CD14-positive monocyte (primary cell): ENCODE measurements at regions not wholly inside any gene's neighbourhood (a gene's known extent, or its start where the extent isn't known, plus 50 kb on each side); places are given as distances from the start of the nearest gene placed in this dataset.

ENCODE experiments used
- DNase-seq, 3 donors: peaks; one replicate each; pipeline ENCODE4 v3.0.0-alpha.2; 2011 to 2022
- H2AFZ ChIP-seq: 2 replicates; pipeline ENCODE4 v1.6.0; 2012; ENCODE audit warnings: mild to moderate bottlenecking, low read depth, low read length, inconsistent platforms; ENCODE audit not compliant: insufficient read depth, poor library complexity, severe bottlenecking
- H3K27ac ChIP-seq, 2 donors: 1 replicate in 1 of 2; 2 replicates in 1 of 2; pipeline ENCODE4 v1.5.1; 2012 to 2013; ENCODE audit warnings: low read length in 2 of 2, control low read depth in 1 of 2, inconsistent platforms in 1 of 2, low read depth in 1 of 2, mild to moderate bottlenecking in 1 of 2
- H3K27me3 ChIP-seq, 2 donors: one replicate each; pipeline versions ENCODE4 v1.6.0 to v1.6.1; 2011 to 2013; ENCODE audit warnings: low read length in 2 of 2; ENCODE audit not compliant: control insufficient read depth in 2 of 2, insufficient read depth in 2 of 2
- H3K36me3 ChIP-seq, 2 donors: replicated peaks in 1 of 2; 1 replicate in 1 of 2; 2 replicates in 1 of 2; pipeline versions ENCODE4 v1.5.1 to v1.6.1; 2012 to 2013; ENCODE audit warnings: low read length in 2 of 2, control low read depth in 1 of 2, inconsistent platforms in 1 of 2, mild to moderate bottlenecking in 1 of 2; ENCODE audit not compliant: insufficient read depth in 2 of 2, control insufficient read depth in 1 of 2
- H3K4me1 ChIP-seq, 2 donors: 1 replicate in 1 of 2; 2 replicates in 1 of 2; pipeline versions ENCODE4 v1.5.1 to v1.6.1; 2012 to 2013; ENCODE audit warnings: low read length in 2 of 2, control low read depth in 1 of 2, inconsistent platforms in 1 of 2, mild to moderate bottlenecking in 1 of 2, moderate library complexity in 1 of 2; ENCODE audit not compliant: insufficient read depth in 2 of 2, control insufficient read depth in 1 of 2
- H3K4me2 ChIP-seq: replicated peaks from 2 replicates; pipeline ENCODE3; 2012; ENCODE audit warnings: low read length, moderate library complexity, mild to moderate bottlenecking; ENCODE audit not compliant: poor library complexity, severe bottlenecking; ENCODE audit errors: extremely low read depth
- H3K4me3 ChIP-seq, 3 experiments: fragments of 200-600 bp in 1 of 3; sonication (generic) in 1 of 3; replicated peaks in 1 of 3; 1 replicate in 2 of 3; 2 replicates in 1 of 3; pipeline ENCODE4 v1.5.1; 2011 to 2013; ENCODE audit warnings: low read length in 3 of 3, mild to moderate bottlenecking in 3 of 3, control low read depth in 2 of 3, low read depth in 2 of 3, inconsistent platforms in 1 of 3, moderate library complexity in 1 of 3
- H3K79me2 ChIP-seq: 2 replicates; pipeline ENCODE4 v1.6.0; 2012; ENCODE audit warnings: mild to moderate bottlenecking, control low read depth, inconsistent platforms, low read length, moderate library complexity; ENCODE audit not compliant: insufficient read depth
- H3K9ac ChIP-seq: 2 replicates; pipeline ENCODE4 v1.6.0; 2017; ENCODE audit warnings: low read length, mild to moderate bottlenecking; ENCODE audit not compliant: insufficient read depth, poor library complexity, severe bottlenecking
- H3K9me3 ChIP-seq, 2 donors: replicated peaks in 1 of 2; 1 replicate in 1 of 2; 2 replicates in 1 of 2; pipeline versions ENCODE4 v1.5.1 to v1.6.1; 2012 to 2013; ENCODE audit warnings: low read length in 2 of 2, control low read depth in 1 of 2; ENCODE audit not compliant: control insufficient read depth in 1 of 2, insufficient read depth in 1 of 2
- H4K20me1 ChIP-seq: 2 replicates; pipeline ENCODE4 v1.6.0; 2012; ENCODE audit warnings: mild to moderate bottlenecking, low read length, control low read depth, moderate library complexity; ENCODE audit not compliant: insufficient read depth
- H3K27ac Mint-ChIP-seq, 7 donors: one replicate each; pipeline ENCODE4 v1.8.0; 2020; ENCODE audit warnings: mild to moderate bottlenecking in 7 of 7, mixed read lengths in 7 of 7, moderate library complexity in 6 of 7, inconsistent platforms in 2 of 7
- H3K27me3 Mint-ChIP-seq, 3 donors: one replicate each; pipeline ENCODE4 v1.8.0; 2021 to 2022; ENCODE audit warnings: low read depth in 3 of 3, mild to moderate bottlenecking in 3 of 3, mixed read lengths in 3 of 3, moderate library complexity in 3 of 3, inconsistent platforms in 1 of 3
- H3K36me3 Mint-ChIP-seq, 2 donors: one replicate each; pipeline ENCODE4 v1.8.0; 2020; ENCODE audit warnings: mixed read lengths in 2 of 2, inconsistent platforms in 1 of 2, mild to moderate bottlenecking in 1 of 2
- H3K4me1 Mint-ChIP-seq: one replicate; pipeline ENCODE4 v1.8.0; 2020; ENCODE audit warnings: mild to moderate bottlenecking, mixed read lengths
- H3K4me3 Mint-ChIP-seq, 2 donors: one replicate each; pipeline ENCODE4 v1.8.0; 2020; ENCODE audit warnings: mild to moderate bottlenecking in 2 of 2, mixed read lengths in 2 of 2, moderate library complexity in 1 of 2
- H3K9me3 Mint-ChIP-seq, 7 donors: one replicate each; pipeline ENCODE4 v1.8.0; 2020 to 2022; ENCODE audit warnings: mixed read lengths in 7 of 7, mild to moderate bottlenecking in 6 of 7, moderate library complexity in 6 of 7, inconsistent platforms in 2 of 7
- WGBS: methylation state at CpG from one replicate; pipeline ENCODE4 v1.1.5; 2013; ENCODE audit warnings: missing lambda C conversion rate; ENCODE audit not compliant: insufficient coverage; 5-methylcytosine and 5-hydroxymethylcytosine counted together
- intact Hi-C, 2 donors: fragments of 100-400 bp; cut with micrococcal nuclease; formaldehyde crosslinking; loops; one replicate each; pipeline versions ENCODE4 v1.15.0 to v1.15.1; 2023
- TF ChIP-seq, protein P1 (sequence below): fragments of 200-600 bp; IDR thresholded peaks from one replicate; pipeline ENCODE4 v1.8.0; 2022; ENCODE audit warnings: antibody characterized with exemption, mild to moderate bottlenecking

DNA sequence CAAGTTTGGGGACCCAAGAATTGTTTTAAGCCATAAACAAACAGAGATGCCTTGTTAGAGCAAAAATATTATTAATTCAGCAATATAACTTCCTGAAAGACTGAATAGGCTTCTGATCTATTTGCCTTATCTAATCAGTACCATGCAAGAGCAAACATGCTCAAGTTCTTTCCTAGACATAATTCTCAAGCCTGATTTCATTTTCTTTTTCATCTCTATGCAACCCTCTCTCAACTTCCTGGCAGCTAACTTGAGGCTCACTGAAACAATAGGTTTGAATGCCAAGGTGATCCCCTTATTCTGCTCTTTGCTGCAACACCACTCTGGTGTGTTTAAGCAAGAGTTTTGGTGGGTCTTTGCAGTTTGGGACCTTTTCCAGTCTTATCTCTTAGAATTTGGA, 230.9 kb upstream of the CD96 start:
- Histone ChIP-seq H3K4me2 (no peak overlapping the region), H3K27me3 (no peaks in the 10 kb centered on the region), H3K9me3 (no peaks in the 10 kb centered on the region), H3K4me3 (no peak overlapping the region), H3K36me3 (no peaks in the 10 kb centered on the region), H3K4me1 (no peaks in the 10 kb centered on the region), H3K9ac (no peak overlapping the region), H3K27ac (no peak overlapping the region), H4K20me1 (no peaks in the 10 kb centered on the region), H2AFZ (no peak overlapping the region), H3K79me2 (no peaks in the 10 kb centered on the region)
- Mint-ChIP-seq H3K36me3 (no peaks in the 10 kb centered on the region), H3K9me3 (no peaks in the 10 kb centered on the region), H3K27ac (peak overlapping the region in 1 of 7 donors; percentile 16), H3K27me3 (peaks cover 0 to 1% (median 0%) of the 10 kb centered on the region in 3 donors), H3K4me1 (peaks cover 11% of the 10 kb centered on the region), H3K4me3 (no peak overlapping the region)
- TF ChIP-seq, protein P1, sequence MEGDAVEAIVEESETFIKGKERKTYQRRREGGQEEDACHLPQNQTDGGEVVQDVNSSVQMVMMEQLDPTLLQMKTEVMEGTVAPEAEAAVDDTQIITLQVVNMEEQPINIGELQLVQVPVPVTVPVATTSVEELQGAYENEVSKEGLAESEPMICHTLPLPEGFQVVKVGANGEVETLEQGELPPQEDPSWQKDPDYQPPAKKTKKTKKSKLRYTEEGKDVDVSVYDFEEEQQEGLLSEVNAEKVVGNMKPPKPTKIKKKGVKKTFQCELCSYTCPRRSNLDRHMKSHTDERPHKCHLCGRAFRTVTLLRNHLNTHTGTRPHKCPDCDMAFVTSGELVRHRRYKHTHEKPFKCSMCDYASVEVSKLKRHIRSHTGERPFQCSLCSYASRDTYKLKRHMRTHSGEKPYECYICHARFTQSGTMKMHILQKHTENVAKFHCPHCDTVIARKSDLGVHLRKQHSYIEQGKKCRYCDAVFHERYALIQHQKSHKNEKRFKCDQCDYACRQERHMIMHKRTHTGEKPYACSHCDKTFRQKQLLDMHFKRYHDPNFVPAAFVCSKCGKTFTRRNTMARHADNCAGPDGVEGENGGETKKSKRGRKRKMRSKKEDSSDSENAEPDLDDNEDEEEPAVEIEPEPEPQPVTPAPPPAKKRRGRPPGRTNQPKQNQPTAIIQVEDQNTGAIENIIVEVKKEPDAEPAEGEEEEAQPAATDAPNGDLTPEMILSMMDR = no peak
- no peak for DNase-seq
- intact Hi-C loops = no loop called here

DNA sequence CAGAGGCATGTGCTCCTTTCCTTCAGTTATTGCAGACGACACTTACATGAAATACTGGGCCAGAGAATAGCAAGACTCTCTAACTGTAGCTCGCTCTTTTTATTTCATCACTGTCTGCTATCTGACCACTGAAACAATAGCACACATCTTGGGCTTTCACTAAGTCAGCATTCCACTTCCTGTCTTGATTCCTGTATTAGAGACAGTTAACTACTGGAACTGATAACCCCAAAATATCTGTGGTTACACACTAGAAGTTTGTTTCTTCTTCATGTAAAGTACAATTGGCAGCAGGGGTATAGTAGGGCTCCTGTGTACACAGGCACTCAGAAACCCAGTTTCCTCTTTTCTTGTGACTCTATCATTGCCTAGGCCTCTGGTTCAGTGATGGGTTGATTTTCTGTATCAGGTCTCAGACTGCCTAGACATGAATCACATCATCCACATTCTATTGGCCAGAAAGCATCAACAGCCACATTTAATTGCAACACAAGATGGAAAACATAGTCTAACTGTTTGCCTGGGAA, 230.2 kb upstream of the CD96 start:
- Histone ChIP-seq H3K27ac (no peak overlapping the region), H3K4me2 (no peak overlapping the region)
- 0% methylated on average over 2 of the region's 2 CpGs for WGBS

More for the DNA sequence above, 230.2 kb upstream of the CD96 start:
- Histone ChIP-seq H3K36me3 (no peaks in the 10 kb centered on the region), H3K4me3 (no peak overlapping the region), H2AFZ (no peak overlapping the region), H3K79me2 (no peaks in the 10 kb centered on the region), H3K9me3 (no peaks in the 10 kb centered on the region), H3K9ac (no peak overlapping the region), H4K20me1 (no peaks in the 10 kb centered on the region), H3K27me3 (no peaks in the 10 kb centered on the region), H3K4me1 (no peaks in the 10 kb centered on the region)
- Mint-ChIP-seq H3K27ac (no peak overlapping the region), H3K4me1 (peaks cover 11% of the 10 kb centered on the region), H3K27me3 (peaks cover 0 to 1% (median 0%) of the 10 kb centered on the region in 3 donors), H3K36me3 (no peaks in the 10 kb centered on the region), H3K9me3 (no peaks in the 10 kb centered on the region), H3K4me3 (no peak overlapping the region)
- intact Hi-C loops = no loop called here
- TF ChIP-seq, protein P1 = no peak
- no peak for DNase-seq
